ENCODE measurements at regions not wholly inside any gene's neighbourhood (a gene's known extent, or its start where the extent isn't known, plus 50 kb on each side); places are given as distances from the start of the nearest gene placed in this dataset.

GRCh38 chr2:120558847-120559246 lies 176.8 kb upstream of the GLI2 start (continued):
- no peak for TF ChIP-seq CTCF (conservative IDR thresholded peaks at IDR 0.05; ENCODE audit: low read depth in 2 of 2)

- Histone ChIP-seq H3K79me2 (replicated peaks; ENCODE audit: insufficient read depth) (no peaks in the 10 kb centered on the region), H3K36me3 (ENCODE audit: insufficient read depth) (no peaks in the 10 kb centered on the region), H3K4me2 (no peak overlapping the region), H2AFZ (no peak overlapping the region), H3F3A (replicated peaks; ENCODE audit: low read depth) (no peaks in the 10 kb centered on the region), H3K27ac (ENCODE audit: low read depth) (no peak overlapping the region), H3K4me1 (ENCODE audit: insufficient read depth) (peaks cover 4% of the 10 kb centered on the region; the same call in 1 of the 2 replicates), H4K20me1 (replicated peaks; ENCODE audit: insufficient read depth) (no peaks in the 10 kb centered on the region), H3K4me3 (no peak overlapping the region), H3K27me3 (ENCODE audit: insufficient read depth) (peaks cover 1% of the 10 kb centered on the region; the same call in 1 of the 2 replicates), H3K9me2 (ENCODE audit: insufficient read depth) (no peaks in the 10 kb centered on the region)
- no peaks in the 10 kb centered on the region for H3K36me3 Mint-ChIP-seq (ENCODE audit: low read depth)
- H3K9me3 Mint-ChIP-seq, result no peaks in the 10 kb centered on the region
- ATAC-seq (no peak), DNase-seq (ENCODE audit: low spot score) (no peak)
- H3K4me3 Mint-ChIP-seq, result no peak overlapping the region
- no peak overlapping the region for H3K27ac Mint-ChIP-seq
- peaks cover 18% of the 10 kb centered on the region for H3K27me3 Mint-ChIP-seq (ENCODE audit: insufficient read depth, low read depth, poor library complexity)
- peaks cover 4% of the 10 kb centered on the region; the same call in 2 of the 3 replicates for H3K4me1 Mint-ChIP-seq
- TF ChIP-seq ZNF331 (CRISPR knock-in tag; IDR thresholded peaks at IDR 0.05; ENCODE audit: low read depth) (no peak), JUNB (IDR thresholded peaks at IDR 0.05; ENCODE audit: unreplicated experiment) (no peak), ETS1 (IDR thresholded peaks at IDR 0.05) (no peak), CTCF (conservative IDR thresholded peaks at IDR 0.05; ENCODE audit: low read depth in 2 of 2) (no peak), EZH2phosphoT487 (IDR thresholded peaks at IDR 0.05; ENCODE audit: unreplicated experiment) (no peak), STAT1 (IDR thresholded peaks at IDR 0.05; ENCODE audit: unreplicated experiment) (no peak)
These were observed 176.3 kb upstream of the GLI2 start for GRCh38 chr2:120559401-120559800.

GRCh38 chr2:120560330-120560729 lies 175.3 kb upstream of the GLI2 start:
- Mint-ChIP-seq H3K36me3 (ENCODE audit: low read depth) (no peaks in the 10 kb centered on the region), H3K9me3 (no peaks in the 10 kb centered on the region), H3K27ac (no peak overlapping the region), H3K4me3 (no peak overlapping the region), H3K27me3 (ENCODE audit: insufficient read depth, low read depth, poor library complexity) (peaks cover 13% of the 10 kb centered on the region), H3K4me1 (peaks cover 8% of the 10 kb centered on the region; the same call in 2 of the 3 replicates)
- no peaks in the 10 kb centered on the region for H3K79me2 ChIP-seq (replicated peaks; ENCODE audit: insufficient read depth)
- H4K20me1 ChIP-seq (replicated peaks; ENCODE audit: insufficient read depth), result no peaks in the 10 kb centered on the region
- no peaks in the 10 kb centered on the region for H3K36me3 ChIP-seq (ENCODE audit: insufficient read depth)
- H3F3A ChIP-seq (replicated peaks; ENCODE audit: low read depth), result no peaks in the 10 kb centered on the region
- ATAC-seq (no peak), DNase-seq (ENCODE audit: low spot score) (no peak)
- H3K27ac ChIP-seq (ENCODE audit: low read depth), result no peak overlapping the region
- no peak overlapping the region for H2AFZ ChIP-seq
- H3K4me1 ChIP-seq (ENCODE audit: insufficient read depth), result peaks cover 4% of the 10 kb centered on the region; the same call in 1 of the 2 replicates
- no peaks in the 10 kb centered on the region for H3K27me3 ChIP-seq (ENCODE audit: insufficient read depth)
- TF ChIP-seq CREB1 (CRISPR knock-in tag; IDR thresholded peaks at IDR 0.05; ENCODE audit: low read depth), result no peak
- TF ChIP-seq EZH2phosphoT487 (IDR thresholded peaks at IDR 0.05; ENCODE audit: unreplicated experiment), result no peak
- TF ChIP-seq, protein P1, sequence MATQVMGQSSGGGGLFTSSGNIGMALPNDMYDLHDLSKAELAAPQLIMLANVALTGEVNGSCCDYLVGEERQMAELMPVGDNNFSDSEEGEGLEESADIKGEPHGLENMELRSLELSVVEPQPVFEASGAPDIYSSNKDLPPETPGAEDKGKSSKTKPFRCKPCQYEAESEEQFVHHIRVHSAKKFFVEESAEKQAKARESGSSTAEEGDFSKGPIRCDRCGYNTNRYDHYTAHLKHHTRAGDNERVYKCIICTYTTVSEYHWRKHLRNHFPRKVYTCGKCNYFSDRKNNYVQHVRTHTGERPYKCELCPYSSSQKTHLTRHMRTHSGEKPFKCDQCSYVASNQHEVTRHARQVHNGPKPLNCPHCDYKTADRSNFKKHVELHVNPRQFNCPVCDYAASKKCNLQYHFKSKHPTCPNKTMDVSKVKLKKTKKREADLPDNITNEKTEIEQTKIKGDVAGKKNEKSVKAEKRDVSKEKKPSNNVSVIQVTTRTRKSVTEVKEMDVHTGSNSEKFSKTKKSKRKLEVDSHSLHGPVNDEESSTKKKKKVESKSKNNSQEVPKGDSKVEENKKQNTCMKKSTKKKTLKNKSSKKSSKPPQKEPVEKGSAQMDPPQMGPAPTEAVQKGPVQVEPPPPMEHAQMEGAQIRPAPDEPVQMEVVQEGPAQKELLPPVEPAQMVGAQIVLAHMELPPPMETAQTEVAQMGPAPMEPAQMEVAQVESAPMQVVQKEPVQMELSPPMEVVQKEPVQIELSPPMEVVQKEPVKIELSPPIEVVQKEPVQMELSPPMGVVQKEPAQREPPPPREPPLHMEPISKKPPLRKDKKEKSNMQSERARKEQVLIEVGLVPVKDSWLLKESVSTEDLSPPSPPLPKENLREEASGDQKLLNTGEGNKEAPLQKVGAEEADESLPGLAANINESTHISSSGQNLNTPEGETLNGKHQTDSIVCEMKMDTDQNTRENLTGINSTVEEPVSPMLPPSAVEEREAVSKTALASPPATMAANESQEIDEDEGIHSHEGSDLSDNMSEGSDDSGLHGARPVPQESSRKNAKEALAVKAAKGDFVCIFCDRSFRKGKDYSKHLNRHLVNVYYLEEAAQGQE (IDR thresholded peaks at IDR 0.05; ENCODE audit: unreplicated experiment), result no peak
- no peak for TF ChIP-seq STAT1 (IDR thresholded peaks at IDR 0.05; ENCODE audit: unreplicated experiment)
- TF ChIP-seq ZNF114 (CRISPR knock-in tag; IDR thresholded peaks at IDR 0.05), result no peak
- no peak for TF ChIP-seq POLR2AphosphoS5 (IDR thresholded peaks at IDR 0.05; ENCODE audit: low read depth)
- no peak overlapping the region for H3K4me3 ChIP-seq
- no peaks in the 10 kb centered on the region for H3K9me2 ChIP-seq (ENCODE audit: insufficient read depth)
- no peak overlapping the region for H3K4me2 ChIP-seq
